Skeletal muscle satellite cell (primary cell): ENCODE measurements at regions not wholly inside any gene's neighbourhood (a gene's known extent, or its start where the extent isn't known, plus 50 kb on each side); places are given as distances from the start of the nearest gene placed in this dataset.
"Not testable (repeated sequence)": the region's sequence is repeated elsewhere in the genome, so short reads cannot be mapped to it uniquely, and the experiment has no call there.

Experiments
- H3K27me3 ChIP-seq: 2 replicates; pipeline ENCODE4 v1.7.0; 2013; ENCODE audit warnings: low read length; ENCODE audit not compliant: control insufficient read depth, insufficient read depth
- H3K36me3 ChIP-seq: 2 replicates; pipeline ENCODE4 v1.7.0; 2013; ENCODE audit warnings: mild to moderate bottlenecking, control low read depth, low read length; ENCODE audit not compliant: insufficient read depth
- H3K4me1 ChIP-seq: 2 replicates; pipeline ENCODE4 v1.7.0; 2013; ENCODE audit warnings: low read length; ENCODE audit not compliant: control insufficient read depth, insufficient read depth
- H3K4me2 ChIP-seq: 2 replicates; pipeline ENCODE4 v1.7.0; 2013; ENCODE audit warnings: mild to moderate bottlenecking, low read length
- H3K4me3 ChIP-seq: 2 replicates; pipeline ENCODE4 v1.7.0; 2013; ENCODE audit warnings: low read length
- H3K9ac ChIP-seq: 2 replicates; pipeline ENCODE4 v1.7.0; 2013; ENCODE audit warnings: mild to moderate bottlenecking, low read depth, low read length, moderate library complexity
- H3K9me3 ChIP-seq: replicated peaks from 2 replicates; pipeline ENCODE4 v1.7.0; 2013; ENCODE audit warnings: mild to moderate bottlenecking, control low read depth, low read length

DNA sequence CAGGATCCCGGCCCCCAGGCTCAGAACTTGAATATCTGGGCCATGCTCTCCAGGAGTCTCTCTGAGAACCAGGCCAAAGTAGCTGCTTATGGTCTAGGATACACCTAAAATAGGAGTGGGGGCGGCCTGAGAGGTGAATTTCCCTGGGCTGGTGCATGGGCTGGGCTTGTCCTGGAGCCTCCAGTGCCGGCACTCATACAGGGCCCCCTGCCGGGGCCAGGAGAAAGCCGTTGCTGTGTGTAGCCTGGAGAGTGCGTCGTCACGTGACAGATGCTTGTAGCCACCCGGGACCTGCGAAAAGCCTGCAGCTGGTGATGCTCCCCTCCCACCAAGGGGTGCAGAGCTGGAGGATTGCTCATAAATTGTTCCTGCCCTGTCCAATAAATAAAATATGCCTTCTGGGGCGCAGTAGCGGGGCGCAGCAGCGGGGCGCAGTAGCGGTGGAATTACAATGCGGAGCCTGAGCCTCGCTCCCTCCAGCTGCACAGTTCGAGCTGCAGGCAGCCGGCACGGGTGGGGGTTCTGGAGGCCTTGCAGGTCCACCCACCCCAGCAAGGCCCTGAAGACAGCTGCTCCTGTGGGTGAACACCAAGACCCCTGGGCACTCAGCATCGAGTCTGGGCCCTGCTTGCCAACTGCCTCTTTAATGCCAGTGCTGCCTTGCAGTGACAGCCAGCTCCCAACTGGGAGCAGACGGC lies 289.9 kb downstream of the NDUFA10 start:
- no peaks in the 10 kb centered on the region for H3K36me3 ChIP-seq
- H3K4me1 ChIP-seq: no peaks in the 10 kb centered on the region
- H3K9me3 ChIP-seq: peaks cover 5% of the 10 kb centered on the region
- no peak overlapping the region for H3K4me3 ChIP-seq
- H3K9ac ChIP-seq: no peak overlapping the region
- H3K27me3 ChIP-seq: no peaks in the 10 kb centered on the region
- no peak overlapping the region for H3K4me2 ChIP-seq

DNA sequence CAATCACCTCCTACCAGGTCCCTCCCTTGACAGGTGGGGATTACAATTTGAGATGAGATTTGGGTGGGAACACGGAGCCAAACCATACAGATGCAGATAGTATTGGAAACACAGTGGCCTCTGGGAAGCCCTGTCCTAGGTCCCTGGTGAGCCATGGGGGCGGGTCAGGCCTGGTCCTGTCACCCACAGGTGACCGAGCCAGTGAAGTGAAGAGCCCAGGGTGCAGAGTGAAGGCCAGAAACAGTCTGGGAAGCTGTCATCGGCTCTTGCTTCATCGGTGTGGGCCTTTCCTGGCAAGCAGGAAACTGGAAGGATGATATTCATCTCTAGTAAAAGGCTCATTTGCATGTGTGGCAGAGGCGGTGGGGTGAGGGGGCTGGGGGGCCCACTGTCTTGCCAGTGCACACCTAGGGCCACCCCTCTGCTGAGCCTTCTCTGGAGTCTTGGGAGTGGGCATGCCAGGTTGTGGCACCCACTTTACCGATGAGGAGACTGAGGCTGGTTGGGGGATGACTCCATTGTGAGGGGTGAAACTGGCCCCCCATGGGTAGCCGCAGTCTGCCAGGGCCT lies 290.6 kb downstream of the NDUFA10 start:
- H3K27me3 ChIP-seq: no peaks in the 10 kb centered on the region
- H3K9me3 ChIP-seq: peaks cover 5% of the 10 kb centered on the region

DNA sequence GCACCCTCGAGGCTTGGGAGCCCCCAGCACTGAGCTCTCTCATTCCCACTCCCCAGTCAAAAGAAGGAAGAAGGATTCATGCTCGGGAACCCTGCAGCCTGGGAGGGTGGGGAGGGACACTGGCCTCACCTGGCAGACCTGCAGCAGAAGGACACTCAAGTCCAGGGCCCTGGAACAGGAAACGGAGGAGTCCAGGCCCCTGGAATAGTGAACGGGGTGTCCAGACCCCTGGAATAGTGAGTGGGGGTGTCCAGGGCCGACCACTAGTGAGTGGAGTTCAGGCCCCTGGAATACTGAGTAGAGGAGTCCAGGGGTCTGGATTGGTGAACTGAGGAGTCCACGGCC lies 292.5 kb downstream of the NDUFA10 start:
- Histone ChIP-seq H3K9me3 (peaks cover 8% of the 10 kb centered on the region), H3K4me3 (no peak overlapping the region), H3K27me3 (no peaks in the 10 kb centered on the region), H3K9ac (no peak overlapping the region), H3K4me2 (no peak overlapping the region), H3K4me1 (no peaks in the 10 kb centered on the region), H3K36me3 (no peaks in the 10 kb centered on the region)

More for the DNA sequence above, 290.6 kb downstream of the NDUFA10 start:
- no peak overlapping the region for H3K9ac ChIP-seq
- H3K4me3 ChIP-seq: no peak overlapping the region
- no peaks in the 10 kb centered on the region for H3K4me1 ChIP-seq
- H3K4me2 ChIP-seq: no peak overlapping the region
- H3K36me3 ChIP-seq: no peaks in the 10 kb centered on the region

DNA sequence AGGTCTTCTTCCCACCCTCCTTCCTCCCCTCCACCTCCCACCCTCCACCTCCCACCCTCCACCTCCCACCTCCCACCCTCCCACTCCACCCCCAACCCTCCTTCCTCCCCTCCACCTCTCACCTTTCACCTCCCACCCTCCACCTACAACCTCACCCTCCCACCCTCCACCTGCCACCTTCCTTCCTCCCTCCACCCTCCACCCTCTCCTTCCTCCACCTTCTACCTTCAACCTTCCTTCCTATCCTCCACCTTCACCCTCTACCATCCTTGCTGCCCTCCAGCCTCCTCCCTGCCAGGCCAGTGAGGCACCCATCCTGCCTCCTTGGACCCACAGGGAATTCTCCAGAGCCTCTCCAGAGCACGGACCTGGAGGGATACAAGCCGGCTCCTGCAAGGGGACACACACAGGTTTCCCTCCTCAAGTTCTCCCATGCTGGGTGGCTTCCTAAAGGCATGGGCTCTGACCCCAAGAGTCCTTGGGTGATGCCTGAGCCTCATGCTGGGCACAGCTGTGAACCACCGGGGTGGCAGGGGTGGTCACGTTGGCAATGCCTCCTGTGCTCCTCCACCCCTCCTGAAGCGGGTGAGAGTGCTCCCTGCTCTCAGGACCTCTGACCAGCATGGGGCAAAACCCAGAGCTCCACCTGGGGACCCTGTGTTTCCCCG lies 293.0 kb downstream of the NDUFA10 start:
- Histone ChIP-seq H3K4me2 (no peak overlapping the region), H3K9me3 (peaks cover 8% of the 10 kb centered on the region), H3K4me1 (no peaks in the 10 kb centered on the region), H3K36me3 (no peaks in the 10 kb centered on the region), H3K4me3 (no peak overlapping the region), H3K27me3 (no peaks in the 10 kb centered on the region), H3K9ac (no peak overlapping the region)

DNA sequence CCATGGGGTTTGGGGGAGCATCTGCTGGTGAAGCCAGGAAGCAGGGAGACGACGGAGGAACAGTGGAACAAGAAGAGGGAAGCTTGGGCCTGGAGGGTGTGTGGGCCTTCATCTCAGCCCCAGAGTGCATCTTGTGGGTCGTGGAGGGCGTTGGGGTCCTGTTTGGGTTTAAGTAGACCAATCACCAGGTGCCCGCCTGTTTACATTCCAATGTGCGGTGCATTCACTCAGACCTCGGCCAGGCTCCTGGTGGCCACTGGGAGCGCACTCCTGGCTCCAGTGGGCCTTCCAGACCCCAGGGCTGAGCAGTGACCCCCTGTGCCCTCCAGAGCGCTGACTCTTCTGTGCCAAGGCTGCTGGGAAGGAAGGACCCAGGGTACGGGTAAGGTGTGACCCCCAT lies 293.7 kb downstream of the NDUFA10 start:
- no peaks in the 10 kb centered on the region for H3K36me3 ChIP-seq
- H3K9me3 ChIP-seq: peaks cover 8% of the 10 kb centered on the region
- no peak overlapping the region for H3K4me2 ChIP-seq
- H3K27me3 ChIP-seq: no peaks in the 10 kb centered on the region
- no peak overlapping the region for H3K9ac ChIP-seq
- no peak overlapping the region for H3K4me3 ChIP-seq
- H3K4me1 ChIP-seq: no peaks in the 10 kb centered on the region

DNA sequence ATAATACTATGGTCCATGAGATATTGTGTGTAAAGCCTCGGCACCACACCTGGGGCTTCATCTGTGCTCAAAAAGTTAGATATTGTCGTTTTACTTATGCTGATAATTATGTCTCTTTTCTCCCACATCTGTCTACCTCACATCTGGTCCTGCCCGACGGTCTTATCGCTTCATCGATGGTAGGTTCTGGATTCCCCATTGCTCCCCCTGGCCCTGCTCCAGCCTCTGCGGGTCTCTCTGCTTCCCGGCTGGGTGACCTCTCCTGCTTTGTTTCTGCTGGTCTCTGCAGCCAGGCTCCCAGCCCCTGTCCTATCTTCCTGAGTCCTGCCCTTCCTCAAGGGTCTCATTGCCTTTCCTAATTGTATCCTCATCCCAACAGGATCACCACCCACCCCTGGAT lies 294.2 kb downstream of the NDUFA10 start:
- Histone ChIP-seq H3K9ac (no peak overlapping the region), H3K4me2 (no peak overlapping the region), H3K9me3 (peaks cover 3% of the 10 kb centered on the region), H3K36me3 (no peaks in the 10 kb centered on the region), H3K4me1 (no peaks in the 10 kb centered on the region), H3K4me3 (no peak overlapping the region), H3K27me3 (no peaks in the 10 kb centered on the region)

DNA sequence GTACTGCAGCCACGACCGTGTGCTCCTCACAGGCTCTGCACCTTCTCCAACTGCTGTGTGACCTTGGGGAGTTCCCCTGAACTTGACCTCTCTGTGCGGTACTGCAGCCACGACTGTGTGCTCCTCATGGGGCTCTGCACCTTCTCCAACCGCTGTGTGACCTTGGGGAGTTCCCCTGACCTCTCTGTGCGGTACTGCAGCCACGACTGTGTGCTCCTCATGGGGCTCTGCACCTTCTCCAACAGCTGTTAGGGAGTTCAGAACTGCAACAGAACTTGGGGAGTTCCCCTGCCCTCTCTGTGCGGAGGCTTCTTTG lies 294.6 kb downstream of the NDUFA10 start:
- not testable (repeated sequence) for H3K4me2 ChIP-seq, H3K4me1 ChIP-seq, H3K27me3 ChIP-seq, H3K36me3 ChIP-seq, H3K9me3 ChIP-seq, H3K9ac ChIP-seq, H3K4me3 ChIP-seq

DNA sequence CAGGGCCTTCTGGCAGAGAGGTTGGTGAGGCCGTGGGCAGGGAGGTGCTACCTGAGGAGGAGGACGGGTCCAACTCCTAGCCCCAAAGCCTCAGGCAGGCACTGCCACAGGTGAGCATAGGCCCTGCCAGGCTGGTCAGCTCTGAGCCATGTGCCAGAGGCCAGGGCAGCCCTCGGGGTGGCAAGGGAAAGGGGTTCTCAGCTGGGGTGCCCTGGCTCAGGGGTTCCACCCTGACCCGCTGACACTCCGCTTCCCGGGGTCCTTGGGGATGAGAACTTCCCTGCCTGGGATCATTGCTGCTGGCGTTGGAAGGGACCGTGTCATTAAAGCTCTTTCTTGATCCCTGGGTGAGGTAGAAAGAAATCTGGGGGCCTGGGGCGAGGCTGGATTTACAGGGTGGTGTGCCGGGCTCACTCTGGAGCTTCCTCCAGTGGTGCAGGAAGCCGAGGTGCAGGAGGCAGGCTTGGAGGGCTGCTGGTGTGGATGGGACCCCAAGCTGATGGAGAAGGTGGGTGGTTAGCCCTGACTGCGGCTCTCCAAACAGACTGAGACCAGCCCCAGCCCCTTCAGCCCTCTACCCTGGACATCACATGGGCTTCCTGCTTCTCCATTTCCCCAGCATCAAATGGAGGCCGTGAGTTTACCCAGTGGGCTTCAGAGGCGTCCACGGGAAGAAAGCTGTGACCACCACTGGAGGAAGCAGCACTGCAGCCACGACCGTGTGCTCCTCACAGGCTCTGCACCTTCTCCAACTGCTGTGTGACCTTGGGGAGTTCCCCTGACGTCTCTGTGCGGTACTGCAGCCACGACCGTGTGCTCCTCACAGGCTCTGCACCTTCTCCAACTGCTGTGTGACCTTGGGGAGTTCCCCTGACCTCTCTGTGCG lies 295.2 kb downstream of the NDUFA10 start:
- Histone ChIP-seq H3K4me3 (no peak overlapping the region), H3K27me3 (no peaks in the 10 kb centered on the region), H3K4me2 (no peak overlapping the region), H3K9me3 (peaks cover 5% of the 10 kb centered on the region), H3K4me1 (no peaks in the 10 kb centered on the region), H3K9ac (no peak overlapping the region), H3K36me3 (no peaks in the 10 kb centered on the region)

DNA sequence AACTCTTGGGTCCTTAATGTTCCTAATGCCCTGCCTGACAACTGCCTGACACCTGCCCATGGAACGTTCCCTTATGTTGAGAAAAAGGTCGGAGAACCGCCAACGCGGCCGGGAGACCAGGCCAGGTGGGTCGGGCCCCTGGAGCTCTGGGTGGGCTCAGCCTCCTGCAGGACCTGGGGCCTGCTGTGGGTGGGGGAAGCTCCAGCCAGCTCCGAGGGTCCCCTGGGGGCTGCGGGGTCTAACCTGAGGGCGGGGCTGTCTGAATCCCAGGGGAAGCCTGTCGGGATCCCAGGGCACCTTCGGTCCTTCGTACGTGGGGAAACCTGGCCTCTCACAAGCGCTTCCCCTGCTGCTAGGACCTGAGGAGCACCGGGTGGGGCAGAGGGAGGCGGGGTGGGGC lies 296.0 kb downstream of the NDUFA10 start:
- Histone ChIP-seq H3K9me3 (peaks cover 7% of the 10 kb centered on the region), H3K4me3 (no peak overlapping the region), H3K27me3 (no peaks in the 10 kb centered on the region), H3K36me3 (no peaks in the 10 kb centered on the region), H3K4me1 (no peaks in the 10 kb centered on the region), H3K9ac (no peak overlapping the region), H3K4me2 (no peak overlapping the region)

DNA sequence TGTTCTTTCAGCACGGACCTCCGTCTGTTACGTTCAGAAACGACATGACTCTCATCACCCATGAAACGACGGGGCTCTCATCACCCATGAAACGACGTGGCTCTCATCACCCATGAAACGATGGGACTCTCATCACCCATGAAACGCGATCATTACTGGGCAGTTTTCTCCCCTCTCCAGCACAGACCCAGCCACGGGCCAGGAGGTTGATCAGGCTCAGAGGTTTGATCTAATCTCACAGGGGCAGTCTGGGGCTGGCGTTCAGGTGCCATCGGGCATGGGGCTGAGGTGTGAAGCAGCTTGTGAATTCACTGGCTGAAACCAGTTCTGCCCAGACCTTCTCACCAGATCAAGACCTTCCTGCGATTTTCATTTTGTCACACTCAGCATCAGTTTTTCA lies 296.4 kb downstream of the NDUFA10 start:
- Histone ChIP-seq H3K9ac (no peak overlapping the region), H3K36me3 (no peaks in the 10 kb centered on the region), H3K4me1 (no peaks in the 10 kb centered on the region), H3K4me3 (no peak overlapping the region), H3K4me2 (no peak overlapping the region), H3K27me3 (no peaks in the 10 kb centered on the region), H3K9me3 (peaks cover 11% of the 10 kb centered on the region)

DNA sequence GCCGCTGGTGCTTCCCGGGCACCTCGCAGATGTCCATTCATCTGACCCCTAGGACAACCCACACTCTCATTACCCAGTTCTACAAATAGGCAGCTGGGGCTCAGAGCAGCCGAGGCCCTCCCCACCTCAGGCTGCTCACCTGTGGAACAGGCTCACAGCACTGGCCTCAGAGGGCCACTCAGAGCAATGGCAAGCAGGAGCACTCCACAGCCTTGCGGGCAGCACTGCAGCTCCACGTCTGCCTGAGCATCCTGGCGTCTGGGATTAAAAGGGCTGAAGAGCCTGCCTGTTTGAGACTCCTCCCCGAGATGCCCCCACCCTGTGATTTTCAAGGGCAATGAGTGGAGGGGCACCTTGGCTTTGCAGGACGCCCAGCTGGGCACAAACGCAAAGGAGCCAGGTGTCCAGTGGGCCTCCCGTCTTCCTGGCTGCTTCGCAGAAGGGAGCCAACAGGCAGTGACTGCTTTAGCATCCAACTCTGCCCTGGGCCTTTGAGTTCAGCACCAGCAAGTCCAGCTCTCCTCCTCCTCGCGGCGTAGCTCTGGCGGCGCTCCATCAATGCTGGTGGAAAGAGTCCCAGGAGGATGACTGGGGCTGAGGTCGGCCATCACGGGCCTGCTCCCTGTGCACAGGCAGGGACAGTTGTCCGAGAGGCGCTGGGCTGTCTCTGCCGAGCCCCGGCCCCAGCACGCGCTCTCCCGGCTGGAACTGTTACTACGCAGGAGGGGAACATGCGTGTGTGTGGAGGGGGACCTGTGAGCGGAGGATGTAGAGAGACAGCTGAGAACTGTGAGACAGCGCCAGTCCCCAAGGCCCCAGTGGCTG lies 297.2 kb downstream of the NDUFA10 start:
- Histone ChIP-seq H3K4me1 (no peaks in the 10 kb centered on the region), H3K4me3 (no peak overlapping the region), H3K36me3 (no peaks in the 10 kb centered on the region), H3K9ac (no peak overlapping the region), H3K4me2 (no peak overlapping the region), H3K9me3 (peaks cover 16% of the 10 kb centered on the region), H3K27me3 (no peaks in the 10 kb centered on the region)
